ENCODE measurements at regions not wholly inside any gene's neighbourhood (a gene's known extent, or its start where the extent isn't known, plus 50 kb on each side); places are given as distances from the start of the nearest gene placed in this dataset.

GRCh38 chr21:39107739-39108138, 75.5 kb downstream of the PSMG1 start:
- Histone ChIP-seq H3K36me3 (no peaks in the 10 kb centered on the region), H3K27me3 (no peaks in the 10 kb centered on the region), H3K27ac (no peak overlapping the region), H3K9me3 (no peaks in the 10 kb centered on the region), H3K4me3 (no peak overlapping the region), H3K4me1 (peaks cover 0 to 30% (median 16%) of the 10 kb centered on the region in 9 donors)
- WGBS, 2 donors = 95 to 96% methylated on average over 13 of the region's 13 CpGs
- TF ChIP-seq CTCF (IDR thresholded peaks at IDR 0.05) = no peak
- DNase-seq = no peak
- intact Hi-C loops (cut with DNase I) = no loop called here
- ATAC-seq = no peak

- Histone ChIP-seq H3K27me3 (no peaks in the 10 kb centered on the region), H3K36me3 (no peaks in the 10 kb centered on the region), H3K9me3 (no peaks in the 10 kb centered on the region), H3K27ac (no peak overlapping the region), H3K4me3 (no peak overlapping the region), H3K4me1 (peaks cover 0 to 28% (median 13%) of the 10 kb centered on the region in 9 donors)
- no peak for TF ChIP-seq CTCF (IDR thresholded peaks at IDR 0.05)
- intact Hi-C loops (cut with DNase I) = no loop called here
- ATAC-seq = no peak
- 87 to 88% methylated on average over 15 of the region's 15 CpGs for WGBS, 2 donors
- no peak for DNase-seq
These were observed 76.3 kb downstream of the PSMG1 start for GRCh38 chr21:39106881-39107462.

- no peak for TF ChIP-seq CTCF (IDR thresholded peaks at IDR 0.05)
- H3K27ac ChIP-seq = peak overlapping the region in 1 of 10 donors; percentile 78
- H3K36me3 ChIP-seq = no peaks in the 10 kb centered on the region
- no peaks in the 10 kb centered on the region for H3K27me3 ChIP-seq
- intact Hi-C loops (cut with DNase I) = no loop called here
- no peak overlapping the region for H3K4me3 ChIP-seq
- H3K9me3 ChIP-seq = no peaks in the 10 kb centered on the region
- H3K4me1 ChIP-seq = peaks cover 0 to 28% (median 7%) of the 10 kb centered on the region in 9 donors
- DNase-seq (no peak), ATAC-seq (no peak)
- 92 to 94% methylated on average over 4 of the region's 4 CpGs for WGBS, 2 donors
These were observed 77.4 kb downstream of the PSMG1 start for GRCh38 chr21:39105836-39106235.

- WGBS, 2 donors = 59% methylated on average over 5 of the region's 5 CpGs
- DNase-seq (no peak), ATAC-seq (peak in 1 of 8 donors; percentile 28)
- peak overlapping the region in 4 of 10 donors; percentile 4 to 78 (median 33) for H3K27ac ChIP-seq
- no peaks in the 10 kb centered on the region for H3K27me3 ChIP-seq
- H3K9me3 ChIP-seq = no peaks in the 10 kb centered on the region
- H3K4me1 ChIP-seq = peaks cover 0 to 28% (median 7%) of the 10 kb centered on the region in 9 donors
- intact Hi-C loops (cut with DNase I) = no loop called here
- H3K4me3 ChIP-seq = no peak overlapping the region
- TF ChIP-seq CTCF (IDR thresholded peaks at IDR 0.05) = no peak
- no peaks in the 10 kb centered on the region for H3K36me3 ChIP-seq
These were observed 77.9 kb downstream of the PSMG1 start for GRCh38 chr21:39105341-39105765.
